NB4 (cell line): ENCODE measurements at regions not wholly inside any gene's neighbourhood (a gene's known extent, or its start where the extent isn't known, plus 50 kb on each side); places are given as distances from the start of the nearest gene placed in this dataset.

Source experiments
- MAX ChIP-seq: IDR thresholded peaks from 2 replicates; pipeline ENCODE4 v1.6.1; 2011; ENCODE audit warnings: low read depth, low read length
- TF ChIP-seq, protein P1 (sequence below): IDR thresholded peaks from one replicate; pipeline ENCODE4 v1.5.1; 2012; ENCODE audit warnings: low read depth, low read length

DNA sequence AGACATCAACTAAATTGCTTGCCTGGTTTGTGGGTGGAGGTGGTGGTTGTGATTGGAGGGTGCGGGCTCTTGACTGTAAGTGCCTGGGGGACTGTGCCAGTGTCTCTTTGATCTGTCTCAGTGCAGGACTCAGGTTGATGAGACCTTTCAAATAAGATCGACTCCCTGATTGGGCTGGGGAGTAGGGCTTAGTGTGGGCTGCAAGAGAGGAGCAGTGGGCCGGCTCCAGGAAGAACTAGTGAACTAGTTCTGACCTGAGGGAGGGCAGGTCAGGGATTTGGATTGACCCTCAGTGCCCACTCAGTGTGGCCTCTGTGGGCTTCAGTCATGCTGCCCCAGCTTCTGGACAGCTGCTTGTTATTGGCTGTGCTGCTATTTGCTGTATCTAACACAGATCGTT lies 130.6 kb upstream of the CACNA1E start:
- TF ChIP-seq, protein P1, sequence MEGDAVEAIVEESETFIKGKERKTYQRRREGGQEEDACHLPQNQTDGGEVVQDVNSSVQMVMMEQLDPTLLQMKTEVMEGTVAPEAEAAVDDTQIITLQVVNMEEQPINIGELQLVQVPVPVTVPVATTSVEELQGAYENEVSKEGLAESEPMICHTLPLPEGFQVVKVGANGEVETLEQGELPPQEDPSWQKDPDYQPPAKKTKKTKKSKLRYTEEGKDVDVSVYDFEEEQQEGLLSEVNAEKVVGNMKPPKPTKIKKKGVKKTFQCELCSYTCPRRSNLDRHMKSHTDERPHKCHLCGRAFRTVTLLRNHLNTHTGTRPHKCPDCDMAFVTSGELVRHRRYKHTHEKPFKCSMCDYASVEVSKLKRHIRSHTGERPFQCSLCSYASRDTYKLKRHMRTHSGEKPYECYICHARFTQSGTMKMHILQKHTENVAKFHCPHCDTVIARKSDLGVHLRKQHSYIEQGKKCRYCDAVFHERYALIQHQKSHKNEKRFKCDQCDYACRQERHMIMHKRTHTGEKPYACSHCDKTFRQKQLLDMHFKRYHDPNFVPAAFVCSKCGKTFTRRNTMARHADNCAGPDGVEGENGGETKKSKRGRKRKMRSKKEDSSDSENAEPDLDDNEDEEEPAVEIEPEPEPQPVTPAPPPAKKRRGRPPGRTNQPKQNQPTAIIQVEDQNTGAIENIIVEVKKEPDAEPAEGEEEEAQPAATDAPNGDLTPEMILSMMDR = no peak
- no peak for TF ChIP-seq MAX
